Loucy (cell line): ENCODE measurements at regions not wholly inside any gene's neighbourhood (a gene's known extent, or its start where the extent isn't known, plus 50 kb on each side); places are given as distances from the start of the nearest gene placed in this dataset.

Experiments used
- H2AFZ ChIP-seq: fragments of 200-600 bp; sonication (generic); 2 replicates; pipeline ENCODE4 v1.6.0; 2016; ENCODE audit warnings: antibody characterized with exemption, mild to moderate bottlenecking, low read length, moderate library complexity
- H3F3A ChIP-seq: fragments of 200-600 bp; 2 replicates; pipeline ENCODE4 v1.6.0; 2016; ENCODE audit warnings: antibody characterized with exemption, low read depth, mild to moderate bottlenecking
- H3K27me3 ChIP-seq: fragments of 200-600 bp; sonication (generic); 2 replicates; pipeline ENCODE4 v1.6.1; 2014; ENCODE audit warnings: low read length, mild to moderate bottlenecking; ENCODE audit not compliant: insufficient read depth, poor library complexity, severe bottlenecking
- H3K36me3 ChIP-seq: fragments of 200-600 bp; sonication (generic); 2 replicates; pipeline ENCODE4 v1.6.1; 2016; ENCODE audit warnings: low read length; ENCODE audit not compliant: insufficient read depth
- H3K4me1 ChIP-seq: fragments of 200-600 bp; sonication (generic); 2 replicates; pipeline ENCODE4 v1.5.1; 2014; ENCODE audit warnings: low read length, mild to moderate bottlenecking; ENCODE audit not compliant: insufficient read depth, poor library complexity, severe bottlenecking
- H3K4me2 ChIP-seq: fragments of 200-600 bp; sonication (generic); 2 replicates; pipeline ENCODE4 v1.6.0; 2014; ENCODE audit warnings: antibody characterized with exemption, low read length, low read depth, mild to moderate bottlenecking; ENCODE audit not compliant: poor library complexity, severe bottlenecking
- H3K4me3 ChIP-seq: fragments of 200-600 bp; sonication (generic); 2 replicates; pipeline ENCODE4 v1.5.1; 2014; ENCODE audit warnings: low read length, mild to moderate bottlenecking, mixed read lengths; ENCODE audit not compliant: poor library complexity, severe bottlenecking
- H3K79me2 ChIP-seq: fragments of 200-600 bp; sonication (generic); 2 replicates; pipeline ENCODE4 v1.6.1; 2014; ENCODE audit warnings: low read length; ENCODE audit not compliant: insufficient read depth
- H3K9ac ChIP-seq: fragments of 200-600 bp; sonication (generic); 2 replicates; pipeline ENCODE4 v1.6.0; 2014; ENCODE audit warnings: mild to moderate bottlenecking, low read depth, low read length, moderate library complexity; ENCODE audit not compliant: poor library complexity, severe bottlenecking
- H3K9me2 ChIP-seq: fragments of 200-600 bp; sonication (generic); replicated peaks from 2 replicates; pipeline ENCODE4 v1.6.1; 2016; ENCODE audit warnings: low read depth, low read length, mixed read lengths
- H3K9me3 ChIP-seq: fragments of 200-600 bp; sonication (generic); 2 replicates; pipeline ENCODE4 v1.6.1; 2014; ENCODE audit warnings: mild to moderate bottlenecking, antibody characterized with exemption, low read length, low read depth; ENCODE audit not compliant: insufficient read depth
- H4K20me1 ChIP-seq: fragments of 200-600 bp; sonication (generic); 2 replicates; pipeline ENCODE4 v1.6.0; 2014; ENCODE audit warnings: antibody characterized with exemption, low read length, mild to moderate bottlenecking; ENCODE audit not compliant: insufficient read depth, poor library complexity, severe bottlenecking
- CTCF ChIP-seq: fragments of 200-600 bp; sonication (generic); conservative IDR thresholded peaks from 2 replicates; pipeline ENCODE4 v1.5.1; 2014; ENCODE audit warnings: mild to moderate bottlenecking, antibody characterized with exemption, low read length
- EZH2phosphoT487 ChIP-seq: fragments of 200-600 bp; IDR thresholded peaks from 2 replicates; pipeline ENCODE4 v1.6.1; 2018; ENCODE audit warnings: antibody characterized with exemption, mild to moderate bottlenecking, moderate library complexity, borderline replicate concordance

DNA sequence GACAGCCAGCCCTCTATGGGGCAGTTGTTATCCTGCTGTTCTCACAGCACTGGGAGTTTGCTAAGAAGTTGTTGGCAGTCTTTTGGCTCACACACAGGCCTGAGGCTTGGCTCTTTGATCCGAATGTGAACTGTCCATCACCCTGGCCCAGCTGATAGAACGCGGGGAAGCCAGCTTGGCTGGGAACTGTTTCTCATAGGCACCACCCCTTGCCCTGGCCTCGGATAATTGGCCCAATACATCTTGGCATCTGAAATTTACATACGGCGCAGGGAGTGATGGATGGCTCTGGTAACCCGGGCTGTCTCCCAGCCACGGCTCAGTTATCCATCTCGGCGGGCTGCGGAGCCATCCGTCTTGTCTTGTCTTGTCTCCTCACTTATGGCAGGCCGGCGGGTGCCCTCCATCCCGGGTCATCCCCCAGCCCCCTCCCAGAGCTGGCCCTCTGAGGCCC is 164.1 kb downstream of the PHETA1 start:
- no peak overlapping the region for H3K4me3 ChIP-seq
- TF ChIP-seq EZH2phosphoT487: no peak
- TF ChIP-seq CTCF: no peak
- H2AFZ ChIP-seq: no peak overlapping the region
- no peaks in the 10 kb centered on the region for H3K9me3 ChIP-seq
- no peaks in the 10 kb centered on the region for H3F3A ChIP-seq
- H3K4me1 ChIP-seq: no peaks in the 10 kb centered on the region
- no peak overlapping the region for H3K4me2 ChIP-seq
- H3K36me3 ChIP-seq: no peaks in the 10 kb centered on the region
- no peaks in the 10 kb centered on the region for H3K9me2 ChIP-seq
- no peak overlapping the region for H3K9ac ChIP-seq
- no peaks in the 10 kb centered on the region for H4K20me1 ChIP-seq
- H3K27me3 ChIP-seq: no peaks in the 10 kb centered on the region
- H3K79me2 ChIP-seq: no peaks in the 10 kb centered on the region

GRCh38 chr12:111203969-111204368 is 164.9 kb downstream of the PHETA1 start:
- Histone ChIP-seq H4K20me1 (no peaks in the 10 kb centered on the region), H3K9me2 (no peaks in the 10 kb centered on the region), H3K9me3 (no peaks in the 10 kb centered on the region), H3K27me3 (no peaks in the 10 kb centered on the region), H3K4me3 (no peak overlapping the region), H2AFZ (no peak overlapping the region), H3K36me3 (no peaks in the 10 kb centered on the region), H3K79me2 (no peaks in the 10 kb centered on the region), H3F3A (no peaks in the 10 kb centered on the region), H3K4me1 (no peaks in the 10 kb centered on the region), H3K9ac (no peak overlapping the region), H3K4me2 (no peak overlapping the region)
- TF ChIP-seq EZH2phosphoT487 (no peak), CTCF (no peak)

- TF ChIP-seq CTCF (no peak), EZH2phosphoT487 (no peak)
- Histone ChIP-seq H3F3A (no peaks in the 10 kb centered on the region), H3K4me1 (no peaks in the 10 kb centered on the region)
These were observed 165.4 kb downstream of the PHETA1 start for GRCh38 chr12:111203446-111203845.

More at GRCh38 chr12:111203446-111203845, 165.4 kb downstream of the PHETA1 start:
- no peaks in the 10 kb centered on the region for H3K79me2 ChIP-seq
- H3K9me2 ChIP-seq: no peaks in the 10 kb centered on the region
- H3K9me3 ChIP-seq: no peaks in the 10 kb centered on the region
- H2AFZ ChIP-seq: no peak overlapping the region
- H3K36me3 ChIP-seq: no peaks in the 10 kb centered on the region
- H3K27me3 ChIP-seq: no peaks in the 10 kb centered on the region
- H3K4me3 ChIP-seq: no peak overlapping the region
- no peak overlapping the region for H3K4me2 ChIP-seq
- no peaks in the 10 kb centered on the region for H4K20me1 ChIP-seq
- H3K9ac ChIP-seq: no peak overlapping the region
